HG02973 (cell line): ENCODE measurements at regions not wholly inside any gene's neighbourhood (a gene's known extent, or its start where the extent isn't known, plus 50 kb on each side); places are given as distances from the start of the nearest gene placed in this dataset.

ENCODE experiments used
- ATAC-seq: cut with Tn5 transposase; IDR thresholded peaks from one replicate; pipeline ENCODE4 v1.9.1; 2021; ENCODE audit warnings: moderate library complexity; ENCODE audit not compliant: unreplicated experiment

- no peak for ATAC-seq
Measured at GRCh38 chr10:64067009-64067606, 545.9 kb downstream of the REEP3 start.

GRCh38 chr10:64067859-64068258 lies 546.7 kb downstream of the REEP3 start:
- no peak for ATAC-seq

- no peak for ATAC-seq
Measured at GRCh38 chr10:64070241-64070640, 549.0 kb downstream of the REEP3 start.

- ATAC-seq = no peak
Measured at GRCh38 chr10:64071218-64071617, 550.0 kb downstream of the REEP3 start.

GRCh38 chr10:64075604-64076003 lies 554.4 kb downstream of the REEP3 start:
- ATAC-seq = no peak

- ATAC-seq = no peak
Measured at GRCh38 chr10:64076322-64076940, 555.2 kb downstream of the REEP3 start.

GRCh38 chr10:64079341-64079740 lies 558.1 kb downstream of the REEP3 start:
- ATAC-seq = no peak

GRCh38 chr10:64080071-64080470 lies 558.9 kb downstream of the REEP3 start:
- ATAC-seq = no peak

GRCh38 chr10:64081947-64082482 lies 560.8 kb downstream of the REEP3 start:
- no peak for ATAC-seq

GRCh38 chr10:64086083-64086767 lies 565.0 kb downstream of the REEP3 start:
- no peak for ATAC-seq

- ATAC-seq = no peak
Measured at GRCh38 chr10:64089648-64090047, 568.4 kb downstream of the REEP3 start.

GRCh38 chr10:64090865-64091264 lies 569.7 kb downstream of the REEP3 start:
- no peak for ATAC-seq

GRCh38 chr10:64091897-64092296 lies 570.7 kb downstream of the REEP3 start:
- no peak for ATAC-seq

GRCh38 chr10:64093304-64093703 lies 572.1 kb downstream of the REEP3 start:
- no peak for ATAC-seq

GRCh38 chr10:64093946-64094535 lies 572.8 kb downstream of the REEP3 start:
- ATAC-seq = no peak

GRCh38 chr10:64096941-64097340 lies 575.7 kb downstream of the REEP3 start:
- ATAC-seq = no peak

GRCh38 chr10:64097391-64098122 lies 576.4 kb downstream of the REEP3 start:
- ATAC-seq = no peak

GRCh38 chr10:64098994-64099393 lies 577.8 kb downstream of the REEP3 start:
- ATAC-seq = no peak

- no peak for ATAC-seq
Measured at GRCh38 chr10:64101606-64102263, 580.5 kb downstream of the REEP3 start.

GRCh38 chr10:64102264-64102633 lies 581.0 kb downstream of the REEP3 start:
- no peak for ATAC-seq

- ATAC-seq = no peak
Measured at GRCh38 chr10:64102916-64103315, 581.7 kb downstream of the REEP3 start.
